H1 (cell line): ENCODE measurements at regions not wholly inside any gene's neighbourhood (a gene's known extent, or its start where the extent isn't known, plus 50 kb on each side); places are given as distances from the start of the nearest gene placed in this dataset.

Source experiments
- EZH2 ChIP-seq: fragments of 200-600 bp; sonication (generic); IDR thresholded peaks from 2 replicates; pipeline ENCODE4 v1.7.1; 2012; ENCODE audit warnings: low read depth, mild to moderate bottlenecking, moderate library complexity, low read length, inconsistent platforms; ENCODE audit not compliant: severe bottlenecking

GRCh38 chr10:52918714-52919305, 146.2 kb upstream of the MBL2 start (continued):
- TF ChIP-seq EZH2: no peak
- TF ChIP-seq, all 59 proteins: peak for 0
